Fibroblast of lung (primary cell): ENCODE measurements at regions not wholly inside any gene's neighbourhood (a gene's known extent, or its start where the extent isn't known, plus 50 kb on each side); places are given as distances from the start of the nearest gene placed in this dataset.

ENCODE experiments used
- DNase-seq, 2 donors: peaks; one replicate each; pipeline versions ENCODE4 v3.0.0 to v3.0.0-alpha.2; 2010; ENCODE audit warnings: low read depth in 2 of 2
- H2AFZ ChIP-seq: 2 replicates; pipeline ENCODE4 v1.5.1; 2012; ENCODE audit warnings: low read length, control low read depth, inconsistent platforms
- H3K27ac ChIP-seq: 2 replicates; pipeline ENCODE4 v1.5.1; 2011; ENCODE audit warnings: low read length, control low read depth; ENCODE audit not compliant: insufficient read depth
- H3K27me3 ChIP-seq: 2 replicates; pipeline ENCODE4 v1.5.1; 2011; ENCODE audit warnings: mild to moderate bottlenecking, low read length; ENCODE audit not compliant: control insufficient read depth, insufficient read depth
- H3K36me3 ChIP-seq: 2 replicates; pipeline ENCODE4 v1.5.1; 2011; ENCODE audit warnings: low read length; ENCODE audit not compliant: control insufficient read depth, insufficient read depth
- H3K4me1 ChIP-seq: 2 replicates; pipeline ENCODE4 v1.5.1; 2011; ENCODE audit warnings: low read length; ENCODE audit not compliant: control insufficient read depth, insufficient read depth; ENCODE audit errors: extremely low read depth
- H3K4me2 ChIP-seq: 2 replicates; pipeline ENCODE4 v1.5.1; 2011; ENCODE audit warnings: low read length, control low read depth; ENCODE audit not compliant: insufficient read depth; ENCODE audit errors: extremely low read depth
- H3K4me3 ChIP-seq, 4 experiments: fragments of 200-600 bp in 1 of 4; sonication (generic) in 1 of 4; replicated peaks in 1 of 4; 2 replicates each; pipeline ENCODE4 v1.5.1; 2011 to 2016; ENCODE audit warnings: low read length in 4 of 4, low read depth in 3 of 4, mild to moderate bottlenecking in 3 of 4, control low read depth in 2 of 4, inconsistent platforms in 1 of 4, mixed read lengths in 1 of 4; ENCODE audit not compliant: insufficient read depth in 1 of 4; ENCODE audit errors: control extremely low read depth in 1 of 4
- H3K79me2 ChIP-seq: 2 replicates; pipeline ENCODE4 v1.5.1; 2012; ENCODE audit warnings: mild to moderate bottlenecking, low read length, inconsistent platforms; ENCODE audit not compliant: control insufficient read depth, insufficient read depth
- H3K9ac ChIP-seq: 2 replicates; pipeline ENCODE4 v1.5.1; 2011; ENCODE audit warnings: mild to moderate bottlenecking, low read length, control low read depth; ENCODE audit not compliant: insufficient read depth
- H3K9me3 ChIP-seq: 2 replicates; pipeline ENCODE4 v1.5.1; 2012; ENCODE audit warnings: low read depth, low read length; ENCODE audit not compliant: control insufficient read depth, insufficient read depth
- H4K20me1 ChIP-seq: 2 replicates; pipeline ENCODE4 v1.5.1; 2011; ENCODE audit warnings: low read length; ENCODE audit not compliant: control insufficient read depth, insufficient read depth; ENCODE audit errors: extremely low read depth
- CTCF ChIP-seq, 2 donors: IDR thresholded peaks in 1 of 2; conservative IDR thresholded peaks in 1 of 2; 1 replicate in 1 of 2; 2 replicates in 1 of 2; pipeline ENCODE4 v1.5.1; 2011 to 2012; ENCODE audit warnings: low read length in 2 of 2, control low read depth in 1 of 2, inconsistent platforms in 1 of 2, low read depth in 1 of 2, mild to moderate bottlenecking in 1 of 2
- EZH2 ChIP-seq: IDR thresholded peaks from 2 replicates; pipeline ENCODE4 v1.5.1; 2012; ENCODE audit warnings: low read length, control low read depth, mild to moderate bottlenecking; ENCODE audit errors: missing control alignments

DNA sequence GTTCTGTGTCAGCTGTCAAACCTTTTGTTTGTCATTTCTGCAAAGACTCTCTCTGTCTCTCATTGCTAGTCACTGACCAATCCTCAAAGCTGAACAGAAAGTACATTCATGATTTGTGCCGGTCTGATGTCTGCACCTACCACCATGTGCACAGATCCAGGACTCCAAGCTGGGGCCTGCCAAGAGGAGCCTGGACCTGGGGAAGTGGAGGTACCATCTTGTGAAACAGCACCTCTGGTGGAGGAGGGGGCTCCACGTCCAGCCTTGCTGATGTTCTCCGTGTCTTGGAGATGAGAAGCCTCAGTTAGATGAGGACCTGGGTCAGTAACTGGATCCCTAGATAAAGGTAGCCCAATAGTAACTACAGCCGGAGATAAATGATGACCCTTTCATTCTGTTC, 98.9 kb downstream of the TENT4A start:
- no peak overlapping the region for H2AFZ ChIP-seq
- no peaks in the 10 kb centered on the region for H3K4me1 ChIP-seq
- no peak overlapping the region for H3K4me2 ChIP-seq
- no peak overlapping the region for H3K4me3 ChIP-seq
- no peak overlapping the region for H3K9ac ChIP-seq
- no peak overlapping the region for H3K27ac ChIP-seq
- no peaks in the 10 kb centered on the region for H3K79me2 ChIP-seq
- no peaks in the 10 kb centered on the region for H4K20me1 ChIP-seq
- no peaks in the 10 kb centered on the region for H3K27me3 ChIP-seq
- TF ChIP-seq CTCF (conservative IDR thresholded peaks at IDR 0.05 in 1 of 2, IDR thresholded peaks at IDR 0.05 in 1 of 2; ENCODE audit: low read depth in 1 of 2, low read length in 2 of 2) (no peak), EZH2 (no peak)
- no peak for DNase-seq
- H3K36me3 ChIP-seq, result no peaks in the 10 kb centered on the region
- no peaks in the 10 kb centered on the region for H3K9me3 ChIP-seq

GRCh38 chr5:6812800-6813731, 99.8 kb downstream of the TENT4A start:
- peak; percentile 28 to 38 for DNase-seq
- no peaks in the 10 kb centered on the region for H3K4me1 ChIP-seq
- TF ChIP-seq EZH2 (no peak), CTCF (conservative IDR thresholded peaks at IDR 0.05 in 1 of 2, IDR thresholded peaks at IDR 0.05 in 1 of 2; ENCODE audit: low read depth in 1 of 2, low read length in 2 of 2) (no peak)

GRCh38 chr5:6814816-6815215, 101.6 kb downstream of the TENT4A start:
- Histone ChIP-seq H3K27ac (no peak overlapping the region), H3K27me3 (no peaks in the 10 kb centered on the region), H3K4me3 (no peak overlapping the region), H4K20me1 (no peaks in the 10 kb centered on the region), H3K4me2 (no peak overlapping the region), H3K9ac (no peak overlapping the region), H3K4me1 (no peaks in the 10 kb centered on the region), H2AFZ (no peak overlapping the region), H3K9me3 (no peaks in the 10 kb centered on the region), H3K79me2 (no peaks in the 10 kb centered on the region), H3K36me3 (no peaks in the 10 kb centered on the region)
- DNase-seq, result no peak
- no peak for TF ChIP-seq EZH2
- no peak for TF ChIP-seq CTCF (conservative IDR thresholded peaks at IDR 0.05 in 1 of 2, IDR thresholded peaks at IDR 0.05 in 1 of 2; ENCODE audit: low read depth in 1 of 2, low read length in 2 of 2)

More at GRCh38 chr5:6812800-6813731, 99.8 kb downstream of the TENT4A start:
- Histone ChIP-seq H3K27ac (no peak overlapping the region), H4K20me1 (no peaks in the 10 kb centered on the region), H3K79me2 (no peaks in the 10 kb centered on the region), H2AFZ (no peak overlapping the region), H3K9ac (no peak overlapping the region), H3K9me3 (no peaks in the 10 kb centered on the region), H3K4me2 (no peak overlapping the region), H3K4me3 (no peak overlapping the region), H3K27me3 (no peaks in the 10 kb centered on the region), H3K36me3 (no peaks in the 10 kb centered on the region)
